Activated T-helper 1 cell treated with anti-CD3 and anti-CD28 coated beads, Interleukin-12 subunit alpha, Interleukin-12 subunit beta, Interleukin-2, Interleukin-4 antibody, amounts not matched to agents 30 ng/mL and 10 ng/mL and 1 ng/mL, durations not matched to agents 14 hours and 24 hours and 36 hours (primary cell): ENCODE measurements at regions not wholly inside any gene's neighbourhood (a gene's known extent, or its start where the extent isn't known, plus 50 kb on each side); places are given as distances from the start of the nearest gene placed in this dataset.

Source experiments
- DNase-seq: peaks from one replicate; pipeline ENCODE4 v3.0.0; 2021; ENCODE audit warnings: low spot score
- H3K27ac Mint-ChIP-seq: one replicate; pipeline ENCODE4 v1.8.0; 2021; ENCODE audit warnings: mild to moderate bottlenecking, mixed read lengths
- H3K27me3 Mint-ChIP-seq: one replicate; pipeline ENCODE4 v1.8.0; 2022; ENCODE audit warnings: mild to moderate bottlenecking, moderate library complexity, mixed read lengths; ENCODE audit not compliant: insufficient read depth
- H3K36me3 Mint-ChIP-seq: one replicate; pipeline ENCODE4 v1.8.0; 2021; ENCODE audit warnings: low read depth, mixed read lengths
- H3K4me1 Mint-ChIP-seq: one replicate; pipeline ENCODE4 v1.8.0; 2021; ENCODE audit warnings: low read depth, mixed read lengths
- H3K4me3 Mint-ChIP-seq: one replicate; pipeline ENCODE4 v1.8.0; 2021; ENCODE audit warnings: mild to moderate bottlenecking, moderate library complexity, mixed read lengths
- H3K9me3 Mint-ChIP-seq: one replicate; pipeline ENCODE4 v1.8.0; 2021; ENCODE audit warnings: mixed read lengths
- intact Hi-C: fragments of 100-400 bp; cut with micrococcal nuclease; formaldehyde crosslinking; loops from one replicate; pipeline ENCODE4 v1.15.1; 2024

DNA sequence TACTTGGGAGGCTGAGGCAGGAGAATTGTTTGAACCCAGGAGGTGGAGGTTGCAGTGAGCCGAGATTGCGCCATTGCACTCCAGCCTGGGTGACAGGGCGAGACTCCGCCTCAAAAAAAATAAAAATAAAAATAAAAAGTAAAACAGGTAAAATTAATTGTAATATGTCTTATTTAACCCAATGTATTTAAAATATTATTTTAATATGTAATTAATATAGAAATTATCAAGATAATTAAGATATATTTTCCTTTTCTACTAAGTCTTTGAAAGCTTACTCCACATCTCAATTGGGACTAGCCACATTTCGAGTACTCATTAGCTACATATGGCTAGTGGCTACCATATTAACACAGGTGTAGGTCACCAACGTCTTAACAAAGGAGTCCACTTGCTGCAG, 61.6 kb upstream of the IPO9 start:
- Mint-ChIP-seq H3K27ac (no peak overlapping the region), H3K27me3 (peaks cover 4% of the 10 kb centered on the region), H3K4me1 (no peaks in the 10 kb centered on the region), H3K36me3 (no peaks in the 10 kb centered on the region), H3K4me3 (no peak overlapping the region), H3K9me3 (peaks cover 3% of the 10 kb centered on the region)
- intact Hi-C loops: no loop called here
- DNase-seq: no peak

DNA sequence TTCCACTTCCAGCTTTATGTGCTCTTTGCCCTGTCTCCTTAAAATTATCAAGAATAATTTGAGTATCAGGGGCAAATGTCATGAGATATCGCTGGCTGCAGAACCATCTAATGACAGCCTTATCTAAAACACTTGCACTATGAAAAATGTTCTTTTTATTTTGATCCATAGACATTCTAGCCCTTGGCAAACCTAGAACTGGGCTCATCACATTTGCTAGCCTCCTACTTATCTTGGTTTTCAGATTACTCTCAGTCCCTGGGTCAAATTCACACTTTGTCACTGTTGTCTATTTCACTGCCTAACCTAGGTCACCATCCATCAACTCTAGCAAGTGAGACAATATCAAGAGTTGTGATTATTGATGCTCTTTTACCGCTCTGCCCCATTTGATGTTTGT, 59.9 kb upstream of the IPO9 start:
- Mint-ChIP-seq H3K4me3 (no peak overlapping the region), H3K4me1 (no peaks in the 10 kb centered on the region), H3K27me3 (peaks cover 1% of the 10 kb centered on the region), H3K27ac (no peak overlapping the region), H3K36me3 (no peaks in the 10 kb centered on the region), H3K9me3 (peaks cover 3% of the 10 kb centered on the region)
- intact Hi-C loops: no loop called here
- DNase-seq: no peak

DNA sequence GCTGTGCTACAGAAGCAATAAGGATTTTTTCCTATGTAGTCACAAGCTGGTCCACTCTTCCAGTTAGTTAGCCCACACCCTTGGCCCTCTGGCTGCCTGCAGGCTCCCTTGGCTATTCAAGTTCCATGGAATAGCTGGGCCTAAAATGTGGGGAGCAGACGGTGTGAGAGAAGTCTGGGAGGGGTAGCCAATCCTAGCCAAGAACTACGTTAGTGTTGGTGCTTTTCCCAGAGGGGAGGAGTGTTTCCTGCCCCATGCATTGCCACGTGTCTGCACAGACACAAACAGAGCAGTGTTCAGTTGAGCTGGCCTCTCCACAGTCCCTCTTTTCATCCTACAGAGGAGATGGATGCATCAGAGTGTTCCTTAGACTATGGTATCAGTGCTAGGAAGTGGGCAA, 59.0 kb upstream of the IPO9 start:
- Mint-ChIP-seq H3K27ac (no peak overlapping the region), H3K27me3 (peaks cover 1% of the 10 kb centered on the region), H3K4me1 (no peaks in the 10 kb centered on the region), H3K9me3 (peaks cover 3% of the 10 kb centered on the region), H3K4me3 (no peak overlapping the region), H3K36me3 (no peaks in the 10 kb centered on the region)
- intact Hi-C loops: no loop called here
- DNase-seq: no peak

DNA sequence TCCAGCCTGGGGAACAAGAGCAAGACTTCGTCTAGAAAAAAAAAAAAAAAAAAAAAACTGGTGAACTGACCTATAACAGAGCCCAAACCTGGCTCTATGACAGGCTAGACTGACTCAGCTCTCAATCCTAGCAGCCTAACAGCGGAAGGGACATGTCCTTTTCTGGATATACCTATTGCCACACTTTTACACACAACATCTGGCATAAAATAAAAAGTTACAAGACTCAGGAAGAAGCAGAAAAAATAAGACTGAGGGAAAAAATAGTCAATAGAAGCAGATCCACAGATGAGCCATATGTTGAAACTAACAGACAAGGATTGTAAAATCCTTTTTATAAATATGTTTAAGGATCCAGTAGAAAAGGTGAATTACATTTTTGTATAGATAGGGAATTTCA, 57.5 kb upstream of the IPO9 start:
- H3K27me3 Mint-ChIP-seq: peaks cover 1% of the 10 kb centered on the region
- H3K9me3 Mint-ChIP-seq: peaks cover 3% of the 10 kb centered on the region
- no peaks in the 10 kb centered on the region for H3K36me3 Mint-ChIP-seq
- no peak overlapping the region for H3K27ac Mint-ChIP-seq
- H3K4me1 Mint-ChIP-seq: no peaks in the 10 kb centered on the region
- no peak for DNase-seq
- intact Hi-C loops: no loop called here
- no peak overlapping the region for H3K4me3 Mint-ChIP-seq

DNA sequence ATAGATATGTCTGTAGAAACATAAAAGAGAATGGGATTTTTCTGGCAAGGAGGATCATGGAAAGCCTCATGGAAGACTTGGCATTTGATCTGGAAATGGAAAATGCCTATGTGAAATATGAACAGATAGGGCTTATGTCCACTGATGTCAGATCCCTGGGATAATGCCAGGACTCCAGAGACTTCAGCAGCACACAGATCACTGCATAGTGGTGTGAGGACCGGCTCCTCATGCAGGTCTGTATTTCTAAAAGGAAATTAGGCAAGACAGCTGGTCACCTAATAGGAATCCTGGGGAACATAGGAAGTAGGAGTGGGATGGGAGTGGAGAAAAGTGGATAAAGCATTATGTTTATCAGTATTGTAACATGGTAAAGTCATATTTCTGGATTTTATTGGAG, 56.8 kb upstream of the IPO9 start:
- Mint-ChIP-seq H3K4me1 (no peaks in the 10 kb centered on the region), H3K27me3 (peaks cover 1% of the 10 kb centered on the region), H3K9me3 (peaks cover 3% of the 10 kb centered on the region), H3K4me3 (no peak overlapping the region), H3K27ac (no peak overlapping the region), H3K36me3 (no peaks in the 10 kb centered on the region)
- intact Hi-C loops: no loop called here
- no peak for DNase-seq

DNA sequence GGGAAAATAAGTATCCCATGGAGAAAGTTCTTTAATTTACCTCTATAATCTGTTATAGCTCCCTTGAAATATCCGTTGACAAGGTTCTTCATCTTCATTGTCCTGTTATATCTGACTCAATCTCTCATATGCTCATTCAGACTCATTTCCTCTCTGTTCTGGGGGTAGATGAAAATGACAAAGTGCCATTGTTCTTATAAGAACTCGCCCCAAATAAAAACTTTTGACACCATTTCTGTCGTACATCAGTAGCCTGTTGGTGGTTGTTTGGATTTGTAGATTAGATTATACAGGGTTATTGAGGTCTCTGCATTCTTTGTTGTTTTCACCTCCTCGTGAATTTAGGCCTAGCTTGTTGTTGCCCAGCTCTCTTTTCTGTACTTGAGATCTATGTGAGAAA, 55.2 kb upstream of the IPO9 start:
- H3K36me3 Mint-ChIP-seq: no peaks in the 10 kb centered on the region
- H3K27ac Mint-ChIP-seq: no peak overlapping the region
- no peak for DNase-seq
- H3K4me1 Mint-ChIP-seq: no peaks in the 10 kb centered on the region
- H3K27me3 Mint-ChIP-seq: peaks cover 9% of the 10 kb centered on the region
- H3K4me3 Mint-ChIP-seq: no peak overlapping the region
- H3K9me3 Mint-ChIP-seq: peaks cover 3% of the 10 kb centered on the region
- intact Hi-C loops: no loop called here

DNA sequence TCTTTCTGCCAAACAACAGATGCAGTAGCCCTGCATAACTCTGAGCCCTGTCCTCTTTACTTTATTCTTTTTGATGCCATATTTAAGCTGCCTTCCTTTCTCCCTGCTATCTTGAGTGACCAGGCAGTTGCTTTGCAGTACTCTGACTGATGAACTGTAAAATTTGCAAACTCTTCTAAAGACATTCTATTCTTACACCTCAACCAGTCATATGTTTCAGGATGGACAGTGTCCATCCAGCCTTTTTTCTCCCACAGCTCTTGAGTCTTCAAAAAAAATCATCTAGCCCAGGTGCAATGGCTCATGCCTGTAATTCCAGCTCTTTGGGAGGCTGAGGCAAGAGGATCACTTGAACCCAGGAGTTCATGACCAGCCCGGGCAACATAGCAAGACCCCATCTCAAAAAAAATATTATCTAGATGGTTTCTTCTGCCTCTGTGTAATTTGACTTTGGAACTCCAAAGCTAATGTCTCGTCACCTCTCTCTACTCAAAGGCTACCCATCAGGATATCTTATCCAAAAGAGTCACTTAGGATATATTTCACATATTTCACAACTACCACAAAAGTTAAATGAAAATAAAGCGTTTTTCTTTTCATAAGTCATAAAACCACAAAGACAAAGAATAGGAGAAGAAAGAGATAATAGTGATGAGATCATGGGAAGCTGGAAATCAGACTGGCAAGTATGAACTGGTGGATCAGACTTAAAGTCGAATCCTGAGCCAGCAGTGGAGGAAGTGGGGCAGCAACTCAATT, 54.6 kb upstream of the IPO9 start:
- no peak for DNase-seq
- Mint-ChIP-seq H3K36me3 (no peaks in the 10 kb centered on the region), H3K4me3 (no peak overlapping the region), H3K4me1 (no peaks in the 10 kb centered on the region), H3K27me3 (peaks cover 11% of the 10 kb centered on the region), H3K9me3 (peaks cover 3% of the 10 kb centered on the region), H3K27ac (no peak overlapping the region)
- intact Hi-C loops: no loop called here

DNA sequence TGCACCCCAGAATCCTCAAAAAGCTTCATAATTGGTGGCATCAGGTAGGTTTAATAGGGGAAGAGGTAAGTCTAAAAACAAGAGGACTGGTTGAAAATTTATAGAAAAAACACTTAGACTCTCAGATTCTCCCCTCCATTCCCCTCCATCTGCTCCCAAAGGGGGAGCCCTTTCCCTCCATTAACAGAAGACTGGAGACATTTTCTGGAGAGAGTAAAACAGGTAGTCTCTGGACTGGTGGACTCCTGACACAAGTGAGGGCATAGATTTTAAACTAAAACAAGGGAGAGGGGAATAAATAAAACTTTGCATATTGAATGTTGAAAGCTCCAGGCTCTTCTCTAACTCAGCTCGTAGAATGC, 54.0 kb upstream of the IPO9 start:
- H3K27ac Mint-ChIP-seq: no peak overlapping the region
- H3K36me3 Mint-ChIP-seq: no peaks in the 10 kb centered on the region

DNA sequence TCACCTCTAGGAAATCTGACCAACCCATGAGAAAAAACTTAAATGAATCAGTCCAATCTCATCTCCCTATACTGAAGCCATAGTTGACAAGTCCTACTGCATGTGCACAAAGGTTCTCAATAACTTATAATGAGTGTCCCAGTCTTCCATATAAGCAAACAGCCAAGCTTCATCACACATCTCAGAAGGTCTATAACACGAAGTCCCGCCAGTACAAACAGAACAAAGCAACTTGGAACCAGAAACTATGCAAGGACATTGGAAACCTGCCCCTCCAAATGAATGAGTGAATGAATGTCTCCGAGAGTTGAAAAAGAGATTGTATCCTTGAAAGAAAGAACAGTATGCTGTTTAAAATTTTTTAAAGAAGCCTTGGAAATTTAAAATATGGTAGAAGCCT, 53.6 kb upstream of the IPO9 start:
- H3K9me3 Mint-ChIP-seq: peaks cover 3% of the 10 kb centered on the region
- no peak overlapping the region for H3K27ac Mint-ChIP-seq
- intact Hi-C loops: no loop called here
- DNase-seq: no peak
- no peaks in the 10 kb centered on the region for H3K36me3 Mint-ChIP-seq
- H3K4me3 Mint-ChIP-seq: no peak overlapping the region
- H3K27me3 Mint-ChIP-seq: peaks cover 11% of the 10 kb centered on the region
- H3K4me1 Mint-ChIP-seq: no peaks in the 10 kb centered on the region

More for the DNA sequence above, 54.0 kb upstream of the IPO9 start:
- Mint-ChIP-seq H3K9me3 (peaks cover 3% of the 10 kb centered on the region), H3K4me3 (no peak overlapping the region), H3K27me3 (peaks cover 11% of the 10 kb centered on the region), H3K4me1 (no peaks in the 10 kb centered on the region)
- intact Hi-C loops: no loop called here
- no peak for DNase-seq

DNA sequence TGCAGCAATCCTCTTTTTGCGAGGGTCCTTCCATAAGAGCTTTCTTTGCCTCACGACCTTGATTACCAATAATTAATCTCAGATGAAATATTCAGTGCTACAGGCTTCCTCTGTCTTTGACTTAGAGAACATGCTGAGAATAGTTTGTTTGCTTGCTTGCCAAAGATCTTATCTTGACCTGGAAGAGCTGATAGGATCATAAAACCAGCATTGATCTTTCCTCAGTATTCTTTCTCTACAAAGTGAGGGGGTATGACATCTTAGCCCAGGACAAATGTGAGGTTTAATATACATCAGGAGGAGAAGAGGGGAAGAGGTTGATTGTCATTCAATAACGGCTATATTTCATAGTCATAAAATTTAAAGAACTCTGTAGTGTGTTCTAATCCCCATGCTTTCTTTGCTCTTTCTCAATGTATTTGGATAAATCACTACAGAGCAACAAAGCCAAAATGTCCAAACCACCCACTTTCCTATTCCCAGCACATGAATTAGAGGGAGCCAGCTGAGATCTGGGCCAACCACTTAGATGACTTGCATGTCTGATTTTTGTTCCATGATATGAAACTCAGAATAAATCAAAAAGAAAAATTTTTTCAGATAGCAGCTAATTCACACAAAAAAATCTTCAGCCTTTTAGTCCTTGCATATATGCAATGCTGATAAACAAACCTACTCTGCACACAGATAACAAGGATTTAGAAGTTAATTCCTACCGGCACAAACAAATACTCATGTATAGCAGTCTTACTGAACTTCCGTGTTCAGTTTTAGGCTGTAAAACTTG, 50.5 kb upstream of the IPO9 start:
- intact Hi-C loops: no loop called here
- no peaks in the 10 kb centered on the region for H3K4me1 Mint-ChIP-seq
- peaks cover 11% of the 10 kb centered on the region for H3K27me3 Mint-ChIP-seq
- H3K36me3 Mint-ChIP-seq: no peaks in the 10 kb centered on the region
- H3K9me3 Mint-ChIP-seq: no peaks in the 10 kb centered on the region
- no peak for DNase-seq
- H3K27ac Mint-ChIP-seq: no peak overlapping the region
- no peak overlapping the region for H3K4me3 Mint-ChIP-seq
